K562 (cell line): ENCODE measurements at regions not wholly inside any gene's neighbourhood (a gene's known extent, or its start where the extent isn't known, plus 50 kb on each side); places are given as distances from the start of the nearest gene placed in this dataset.

ENCODE experiments used
- ATAC-seq: fragments of 200-7000 bp; cut with Tn5 transposase; 3 replicates; pipeline ENCODE4 v1.9.1; 2020; ENCODE audit warnings: moderate library complexity
- BruUV-seq: library from RNA; stranded (reverse); fragments of 400-500 nt; replicated peaks from 2 replicates; lab custom pipeline; 2021; lab: Mats Ljungman, UMichigan
- CTCF ChIA-PET: fragments of 300-600 bp; formaldehyde crosslinking; extraction: SDS; loops from one replicate; lab custom pipeline; 2021; ENCODE audit warnings: low intra/inter-chr PET ratio; lab: Yijun Ruan, JAX
- POLR2A ChIA-PET: fragments of 300-600, 350-650 bp; sonication (Branson Sonifier 250); formaldehyde crosslinking; extraction: SDS; loops from one replicate; lab custom pipeline; 2021; ENCODE audit warnings: antibody characterized with exemption, inconsistent platforms; lab: Yijun Ruan, JAX
- DNase-seq, 4 experiments: peaks; one replicate each; pipeline versions ENCODE4 v3.0.0 to v3.0.0-alpha.2; 2011 to 2018; ENCODE audit warnings: low spot score in 3 of 4, mixed read lengths in 3 of 4; ENCODE audit errors: extremely low read depth in 1 of 4
- FAIRE-seq: peaks from 2 replicates; lab custom pipeline; 2011; peaks lifted over from hg19 to GRCh38; lab: Jason Lieb, UNC
- H2AFZ ChIP-seq: 2 replicates; pipeline ENCODE4 v1.6.0; 2011; ENCODE audit warnings: low read depth, low read length, control low read depth, inconsistent platforms
- H3K27ac ChIP-seq: fragments of 200-600 bp; 3 replicates; pipeline ENCODE4 v1.8.0; 2011; ENCODE audit warnings: low read depth, mild to moderate bottlenecking, control low read depth, inconsistent platforms, low read length, moderate library complexity, mixed read lengths; ENCODE audit errors: extremely low read depth
- H3K27me3 ChIP-seq, 2 experiments: fragments of 300-600 bp in 1 of 2; 2 replicates in 1 of 2; 3 replicates in 1 of 2; pipeline versions ENCODE4 v1.6.0 to v1.8.0; 2011; ENCODE audit warnings: inconsistent platforms in 2 of 2, low read length in 2 of 2, mild to moderate bottlenecking in 1 of 2, mixed read lengths in 1 of 2, moderate library complexity in 1 of 2; ENCODE audit not compliant: control insufficient read depth in 2 of 2, insufficient read depth in 2 of 2
- H3K36me3 ChIP-seq: fragments of 300-600 bp; 3 replicates; pipeline ENCODE4 v1.8.0; 2011; ENCODE audit warnings: mild to moderate bottlenecking, low read length, inconsistent platforms; ENCODE audit not compliant: control insufficient read depth, insufficient read depth
- H3K4me1 ChIP-seq, 2 experiments: fragments of 200-600 bp in 1 of 2; replicated peaks in 1 of 2; 2 replicates in 1 of 2; 3 replicates in 1 of 2; pipeline versions ENCODE4 v1.5.1 to v1.8.0; 2011; ENCODE audit warnings: inconsistent platforms in 2 of 2, low read length in 2 of 2, mild to moderate bottlenecking in 1 of 2, mixed read lengths in 1 of 2, moderate library complexity in 1 of 2; ENCODE audit not compliant: control insufficient read depth in 2 of 2, insufficient read depth in 2 of 2
- H3K4me2 ChIP-seq: 2 replicates; pipeline ENCODE4 v1.6.1; 2011; ENCODE audit warnings: low read length, control low read depth, inconsistent platforms, mixed read lengths; ENCODE audit not compliant: insufficient read depth
- H3K4me3 ChIP-seq: fragments of 200-600 bp; sonication (generic), shearing (Covaris generic); 2 replicates; pipeline ENCODE4 v1.5.1; 2016; ENCODE audit warnings: control low read depth, inconsistent platforms
- H3K79me2 ChIP-seq: fragments of 200-600 bp; 3 replicates; pipeline ENCODE4 v1.8.0; 2011; ENCODE audit warnings: low read length, inconsistent platforms; ENCODE audit not compliant: control insufficient read depth, insufficient read depth
- H3K9ac ChIP-seq, 2 experiments: 2 replicates each; pipeline versions ENCODE4 v1.6.0 to v1.6.1; 2011; ENCODE audit warnings: low read depth in 2 of 2, low read length in 2 of 2, control low read depth in 1 of 2, inconsistent platforms in 1 of 2, mild to moderate bottlenecking in 1 of 2, mixed read lengths in 1 of 2; ENCODE audit not compliant: insufficient read depth in 1 of 2
- H3K9me1 ChIP-seq: one replicate; pipeline ENCODE4 v1.6.0; 2011; ENCODE audit warnings: inconsistent platforms, mild to moderate bottlenecking, low read length, moderate library complexity; ENCODE audit not compliant: control insufficient read depth, insufficient read depth
- H3K9me3 ChIP-seq: replicated peaks from 2 replicates; pipeline ENCODE4 v1.5.1; 2011; ENCODE audit warnings: low read depth, low read length, inconsistent platforms; ENCODE audit not compliant: control insufficient read depth, insufficient read depth
- H4K20me1 ChIP-seq: replicated peaks from 2 replicates; pipeline ENCODE4 v1.6.1; 2011; ENCODE audit warnings: low read length, inconsistent platforms, mixed read lengths; ENCODE audit not compliant: control insufficient read depth, insufficient read depth
- ADNP ChIP-seq: fragments of 200-800 bp; sonication (Bioruptor generic); IDR thresholded peaks from 2 replicates; pipeline ENCODE4 v1.6.1; 2016; ENCODE audit warnings: missing genetic modification characterization, missing compliant biosample characterization
- BCOR ChIP-seq: fragments of 450-650 bp; IDR thresholded peaks from 2 replicates; pipeline ENCODE4 v1.6.1; 2016
- CBX1 ChIP-seq: sonication (generic); IDR thresholded peaks from 2 replicates; pipeline ENCODE4 v1.6.1; 2016; ENCODE audit warnings: antibody characterized with exemption, low read depth, mild to moderate bottlenecking
- CBX3 ChIP-seq, 2 experiments: IDR thresholded peaks; 1 replicate in 1 of 2; 2 replicates in 1 of 2; pipeline ENCODE4 v1.6.1; 2012; ENCODE audit warnings: inconsistent platforms in 2 of 2, low read length in 2 of 2, borderline replicate concordance in 1 of 2, control low read depth in 1 of 2
- CHD4 ChIP-seq: fragments of 200-600 bp; sonication (generic); IDR thresholded peaks from 3 replicates; pipeline ENCODE4 v1.6.1; 2012; ENCODE audit warnings: low read depth, mild to moderate bottlenecking, mixed read lengths, low read length, inconsistent platforms; ENCODE audit not compliant: insufficient read depth, insufficient replicate concordance, poor library complexity, severe bottlenecking
- ESRRA ChIP-seq: fragments of 450-650 bp; IDR thresholded peaks from 2 replicates; pipeline ENCODE4 v1.6.1; 2014; ENCODE audit warnings: low read depth, mild to moderate bottlenecking, moderate library complexity, borderline replicate concordance
- FOXM1 ChIP-seq, 2 experiments: fragments of 450-650 bp in 1 of 2; sonication (generic) in 1 of 2; formaldehyde crosslinking in 1 of 2; IDR thresholded peaks; 2 replicates each; pipeline versions ENCODE4 v1.6.1 to v1.9.0; 2017 to 2022; ENCODE audit warnings: low read depth in 2 of 2, mild to moderate bottlenecking in 2 of 2, missing genetic modification reagents in 1 of 2, moderate library complexity in 1 of 2
- HDAC2 ChIP-seq: fragments of 450-650 bp; IDR thresholded peaks from 2 replicates; pipeline ENCODE4 v1.6.1; 2016; ENCODE audit warnings: mild to moderate bottlenecking
- KDM1A ChIP-seq, 2 experiments: fragments of 450-650 bp; IDR thresholded peaks; 2 replicates each; pipeline ENCODE4 v1.6.1; 2016; ENCODE audit warnings: mild to moderate bottlenecking in 2 of 2
- PRMT5 ChIP-seq: sonication (generic); formaldehyde crosslinking; IDR thresholded peaks from 2 replicates; pipeline ENCODE4 v1.5.0; 2020; ENCODE audit warnings: missing genetic modification reagents
- PRPF4 ChIP-seq: fragments of 200-400 bp; formaldehyde crosslinking; IDR thresholded peaks from one replicate; pipeline ENCODE4 v1.6.1; 2017; ENCODE audit warnings: low read length, low read depth, mild to moderate bottlenecking; ENCODE audit not compliant: insufficient read depth, poor library complexity, severe bottlenecking
- RBM25 ChIP-seq: fragments of 200-400 bp; formaldehyde crosslinking; IDR thresholded peaks from 2 replicates; pipeline ENCODE4 v1.6.1; 2018; ENCODE audit warnings: low read length, low read depth, moderate library complexity; ENCODE audit not compliant: severe bottlenecking
- RBM39 ChIP-seq: fragments of 200-400 bp; formaldehyde crosslinking; optimal IDR thresholded peaks from 2 replicates; pipeline ENCODE3; 2018; ENCODE audit warnings: low read depth, low read length
- ZFX ChIP-seq: sonication (generic); formaldehyde crosslinking; IDR thresholded peaks from 2 replicates; pipeline ENCODE4 v1.8.0; 2022; ENCODE audit warnings: mild to moderate bottlenecking, missing genetic modification reagents, moderate library complexity
- ZNF24 ChIP-seq: fragments of 450-650 bp; IDR thresholded peaks from 2 replicates; pipeline ENCODE4 v1.6.1; 2016
- ZNF589 ChIP-seq: fragments of 200-800 bp; sonication (Bioruptor generic); IDR thresholded peaks from 2 replicates; pipeline ENCODE4 v1.6.1; 2016; ENCODE audit warnings: low read depth, missing genetic modification characterization, missing compliant biosample characterization
- ZNF79 ChIP-seq: fragments of 250-450 bp; sonication (Bioruptor Pico); IDR thresholded peaks from 2 replicates; pipeline ENCODE4 v1.4.0; 2020; ENCODE audit warnings: low read depth, mild to moderate bottlenecking, moderate library complexity
- WGBS: fragments of 100-300 bp; shearing (Covaris generic); methylation state at CpG from one replicate; pipeline ENCODE4 v1.1.6; 2016; ENCODE audit warnings: low coverage, mixed read lengths; ENCODE audit not compliant: insufficient coverage; ENCODE audit errors: missing lambda C conversion rate; 5-methylcytosine and 5-hydroxymethylcytosine counted together
- in situ Hi-C: fragments of 300-500 bp; cut with MboI; formaldehyde crosslinking; loops from 4 replicates; pipeline ENCODE4 v1.15.0; 2018; ENCODE audit warnings: inconsistent platforms, mixed read lengths
- intact Hi-C: fragments of 100-400 bp; cut with micrococcal nuclease; formaldehyde crosslinking; loops from 2 replicates; pipeline ENCODE4 v1.14.2; 2022
- TF ChIP-seq, protein P1 (sequence below): sonication (generic); formaldehyde crosslinking; IDR thresholded peaks from 2 replicates; pipeline ENCODE4 v1.9.0; 2022; ENCODE audit warnings: mild to moderate bottlenecking, missing genetic modification reagents

DNA sequence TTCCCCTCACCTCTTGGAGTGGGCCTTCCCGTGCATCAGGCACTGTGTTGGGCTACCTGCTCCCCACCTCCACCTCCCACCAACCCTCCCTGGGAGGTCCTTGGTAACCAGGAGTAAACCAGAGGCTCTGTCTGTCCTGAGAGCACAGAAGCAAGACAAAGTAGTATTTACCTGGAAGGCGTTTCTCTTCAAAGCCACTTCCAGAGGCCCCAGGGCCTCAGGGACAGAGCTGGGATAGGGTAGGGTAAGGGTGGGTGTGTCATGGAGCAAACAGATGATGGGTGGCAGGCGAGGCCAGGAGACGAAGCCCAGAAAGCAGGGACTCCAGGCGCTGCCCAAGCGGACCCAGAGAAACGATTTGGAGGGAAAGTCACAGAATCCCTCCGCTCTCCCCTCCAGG is 77.2 kb upstream of the TARDBP start (continued):
- no peak for TF ChIP-seq ZNF589 (CRISPR knock-in tag)
- TF ChIP-seq PRPF4, result no peak
- TF ChIP-seq RBM39, result no peak
- TF ChIP-seq FOXM1 (IDR thresholded peaks at IDR 0.05; ENCODE audit: low read depth), result no peak
- TF ChIP-seq FOXM1 (CRISPR knock-in tag; IDR thresholded peaks at IDR 0.05; ENCODE audit: low read depth), result no peak

DNA sequence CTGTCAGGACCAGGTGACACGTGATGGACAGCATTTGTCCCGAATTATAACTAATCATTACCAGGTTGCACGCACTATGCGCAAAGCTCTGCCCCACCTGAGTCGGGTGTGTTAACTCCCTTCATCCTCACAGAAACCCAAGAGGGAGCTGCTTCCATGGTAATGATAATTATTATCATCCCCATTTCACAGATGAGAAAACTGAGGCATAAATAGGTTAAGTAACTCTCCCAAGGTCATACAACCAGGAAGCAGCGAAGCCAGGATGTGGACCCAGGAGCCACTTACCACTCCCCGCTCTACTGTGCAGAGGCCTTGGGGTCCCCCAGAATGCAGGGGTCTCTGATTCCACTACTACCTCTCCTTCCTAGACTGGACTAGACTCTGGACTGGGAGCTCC is 76.7 kb upstream of the TARDBP start:
- Histone ChIP-seq H3K9me1 (no peaks in the 10 kb centered on the region), H3K79me2 (no peaks in the 10 kb centered on the region), H3K36me3 (no peaks in the 10 kb centered on the region), H3K9me3 (no peaks in the 10 kb centered on the region), H3K27ac (no peak overlapping the region), H3K4me3 (no peak overlapping the region), H3K4me2 (no peak overlapping the region), H3K27me3 (peaks cover 21 to 70% of the 10 kb centered on the region in 2 experiments; a peak in 4 of 5 replicates), H3K4me1 (peaks cover 0 to 9% of the 10 kb centered on the region in 2 experiments; a peak in 4 of 5 replicates), H2AFZ (no peak overlapping the region), H4K20me1 (peaks cover under 1% of the 10 kb centered on the region; the same call in 1 of the 2 replicates), H3K9ac (no peak overlapping the region; a peak in 1 of 4 replicates)
- CTCF ChIA-PET, result no interaction called here
- TF ChIP-seq CBX1 (no peak), CBX3 (IDR thresholded peaks at IDR 0.05; ENCODE audit: borderline replicate concordance in 1 of 2, low read length in 2 of 2) (0 out of 3 replicates have a peak, but pooled peaks of 1 of the 2 experiments have one; percentile 42), KDM1A (IDR thresholded peaks at IDR 0.05) (peak; percentile 63 to 70), RBM25 (peak; percentile 90), ESRRA (peak; percentile 84), CHD4 (peak; percentile 67), HDAC2 (0 out of 2 replicates have a peak, but pooled peaks have one; percentile 57), PRMT5 (CRISPR knock-in tag) (no peak), ZFX (CRISPR knock-in tag) (no peak), BCOR (peak; percentile 85), ZNF24 (0 out of 2 replicates have a peak, but pooled peaks have one; percentile 71), ADNP (tag) (peak; percentile 72; the same call in 1 of the 2 replicates), ZNF79 (CRISPR knock-in tag) (no peak)
- TF ChIP-seq, protein P1, sequence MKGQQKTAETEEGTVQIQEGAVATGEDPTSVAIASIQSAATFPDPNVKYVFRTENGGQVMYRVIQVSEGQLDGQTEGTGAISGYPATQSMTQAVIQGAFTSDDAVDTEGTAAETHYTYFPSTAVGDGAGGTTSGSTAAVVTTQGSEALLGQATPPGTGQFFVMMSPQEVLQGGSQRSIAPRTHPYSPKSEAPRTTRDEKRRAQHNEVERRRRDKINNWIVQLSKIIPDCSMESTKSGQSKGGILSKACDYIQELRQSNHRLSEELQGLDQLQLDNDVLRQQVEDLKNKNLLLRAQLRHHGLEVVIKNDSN, result peak; percentile 37; the same call in 1 of the 2 replicates
- ATAC-seq (no peak), DNase-seq (no peak), FAIRE-seq (no peak)
- no TSS peak for BruUV-seq
- WGBS, result 1% methylated on average over 7 of the region's 7 CpGs
- intact Hi-C loops (no loop called here), in situ Hi-C loops (no loop called here)
- POLR2A ChIA-PET, result interaction anchor here (1.0 to 1.5 kb wide), 2 partner anchors 10 to 19 kb away, joined by 3 read pairs; no protein-coding TSS in a partner anchor
